Panc1 (cell line): ENCODE measurements at regions not wholly inside any gene's neighbourhood (a gene's known extent, or its start where the extent isn't known, plus 50 kb on each side); places are given as distances from the start of the nearest gene placed in this dataset.

Experiments
- CTCF ChIP-seq: fragments of 450-650 bp; IDR thresholded peaks from 2 replicates; pipeline ENCODE4 v1.5.1; 2017; ENCODE audit warnings: mild to moderate bottlenecking
- POLR2AphosphoS5 ChIP-seq: IDR thresholded peaks from 2 replicates; pipeline ENCODE4 v1.6.1; 2012; ENCODE audit warnings: mild to moderate bottlenecking, low read depth, low read length, moderate library complexity
- TCF7L2 ChIP-seq: IDR thresholded peaks from 2 replicates; pipeline ENCODE4 v1.6.1; 2011; ENCODE audit warnings: mild to moderate bottlenecking, low read depth, low read length, inconsistent platforms
- TF ChIP-seq, protein P1 (sequence below), 2 experiments: IDR thresholded peaks; 2 replicates each; pipeline ENCODE4 v1.6.1; 2011 to 2012; ENCODE audit warnings: low read depth in 2 of 2, control low read depth in 1 of 2, low read length in 1 of 2, mild to moderate bottlenecking in 1 of 2, moderate library complexity in 1 of 2; ENCODE audit not compliant: insufficient read depth in 1 of 2

- TF ChIP-seq CTCF = no peak
- TF ChIP-seq, protein P1, sequence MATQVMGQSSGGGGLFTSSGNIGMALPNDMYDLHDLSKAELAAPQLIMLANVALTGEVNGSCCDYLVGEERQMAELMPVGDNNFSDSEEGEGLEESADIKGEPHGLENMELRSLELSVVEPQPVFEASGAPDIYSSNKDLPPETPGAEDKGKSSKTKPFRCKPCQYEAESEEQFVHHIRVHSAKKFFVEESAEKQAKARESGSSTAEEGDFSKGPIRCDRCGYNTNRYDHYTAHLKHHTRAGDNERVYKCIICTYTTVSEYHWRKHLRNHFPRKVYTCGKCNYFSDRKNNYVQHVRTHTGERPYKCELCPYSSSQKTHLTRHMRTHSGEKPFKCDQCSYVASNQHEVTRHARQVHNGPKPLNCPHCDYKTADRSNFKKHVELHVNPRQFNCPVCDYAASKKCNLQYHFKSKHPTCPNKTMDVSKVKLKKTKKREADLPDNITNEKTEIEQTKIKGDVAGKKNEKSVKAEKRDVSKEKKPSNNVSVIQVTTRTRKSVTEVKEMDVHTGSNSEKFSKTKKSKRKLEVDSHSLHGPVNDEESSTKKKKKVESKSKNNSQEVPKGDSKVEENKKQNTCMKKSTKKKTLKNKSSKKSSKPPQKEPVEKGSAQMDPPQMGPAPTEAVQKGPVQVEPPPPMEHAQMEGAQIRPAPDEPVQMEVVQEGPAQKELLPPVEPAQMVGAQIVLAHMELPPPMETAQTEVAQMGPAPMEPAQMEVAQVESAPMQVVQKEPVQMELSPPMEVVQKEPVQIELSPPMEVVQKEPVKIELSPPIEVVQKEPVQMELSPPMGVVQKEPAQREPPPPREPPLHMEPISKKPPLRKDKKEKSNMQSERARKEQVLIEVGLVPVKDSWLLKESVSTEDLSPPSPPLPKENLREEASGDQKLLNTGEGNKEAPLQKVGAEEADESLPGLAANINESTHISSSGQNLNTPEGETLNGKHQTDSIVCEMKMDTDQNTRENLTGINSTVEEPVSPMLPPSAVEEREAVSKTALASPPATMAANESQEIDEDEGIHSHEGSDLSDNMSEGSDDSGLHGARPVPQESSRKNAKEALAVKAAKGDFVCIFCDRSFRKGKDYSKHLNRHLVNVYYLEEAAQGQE (IDR thresholded peaks at IDR 0.05; ENCODE audit: insufficient read depth in 1 of 2, low read depth in 2 of 2, low read length in 1 of 2) = no peak
- no peak for TF ChIP-seq TCF7L2
- no peak for TF ChIP-seq POLR2AphosphoS5
These were observed 525.1 kb upstream of the NBEA start for GRCh38 chr13:34416971-34417380.
